Parathyroid adenoma (tissue), 2 donors: ENCODE measurements at regions not wholly inside any gene's neighbourhood (a gene's known extent, or its start where the extent isn't known, plus 50 kb on each side); places are given as distances from the start of the nearest gene placed in this dataset.

Experiments used
- H2AFZ ChIP-seq: fragments of 300-600 bp; sonication (generic); one replicate; pipeline ENCODE4 v1.7.0; 2017; ENCODE audit warnings: antibody characterized with exemption, mild to moderate bottlenecking
- H3K27ac ChIP-seq: fragments of 300-600 bp; sonication (generic); one replicate; pipeline ENCODE4 v1.7.0; 2017
- H3K27me3 ChIP-seq: fragments of 300-600 bp; sonication (generic); one replicate; pipeline ENCODE4 v1.7.0; 2017; ENCODE audit warnings: low read length; ENCODE audit not compliant: control insufficient read depth, insufficient read depth
- H3K36me3 ChIP-seq: fragments of 300-600 bp; sonication (generic); one replicate; pipeline ENCODE4 v1.7.0; 2017; ENCODE audit warnings: low read length; ENCODE audit not compliant: control insufficient read depth, insufficient read depth
- H3K4me1 ChIP-seq: fragments of 300-600 bp; sonication (generic); one replicate; pipeline ENCODE4 v1.7.0; 2017; ENCODE audit warnings: control low read depth
- H3K4me2 ChIP-seq: fragments of 300-600 bp; sonication (generic); one replicate; pipeline ENCODE4 v1.7.0; 2017; ENCODE audit warnings: low read length
- H3K4me3 ChIP-seq: fragments of 300-600 bp; sonication (generic); one replicate; pipeline ENCODE4 v1.7.0; 2017; ENCODE audit warnings: low read depth, low read length
- H3K79me2 ChIP-seq: fragments of 300-600 bp; sonication (generic); one replicate; pipeline ENCODE4 v1.7.0; 2017; ENCODE audit warnings: control low read depth
- H3K9ac ChIP-seq: fragments of 300-600 bp; sonication (generic); one replicate; pipeline ENCODE4 v1.7.0; 2017; ENCODE audit warnings: mild to moderate bottlenecking
- H3K9me3 ChIP-seq: fragments of 300-600 bp; sonication (generic); one replicate; pipeline ENCODE4 v1.7.0; 2017; ENCODE audit warnings: low read length; ENCODE audit not compliant: control insufficient read depth
- CTCF ChIP-seq: fragments of 300-600 bp; sonication (generic); IDR thresholded peaks from one replicate; pipeline ENCODE4 v1.7.0; 2017; ENCODE audit warnings: antibody characterized with exemption, mild to moderate bottlenecking
- donor health status: primary hyperparathyroidism.

- no peak overlapping the region for H3K4me2 ChIP-seq
- H3K79me2 ChIP-seq, result no peaks in the 10 kb centered on the region
- H3K9ac ChIP-seq, result no peak overlapping the region
- H3K36me3 ChIP-seq, result no peaks in the 10 kb centered on the region
- no peaks in the 10 kb centered on the region for H3K4me1 ChIP-seq
- no peak overlapping the region for H3K27ac ChIP-seq
- H3K27me3 ChIP-seq, result no peaks in the 10 kb centered on the region
- no peak overlapping the region for H3K4me3 ChIP-seq
- no peak overlapping the region for H2AFZ ChIP-seq
- TF ChIP-seq CTCF, result no peak
- no peaks in the 10 kb centered on the region for H3K9me3 ChIP-seq
These were observed 412.1 kb downstream of the KCNJ2 start for GRCh38 chr17:70581459-70581858.

- no peak overlapping the region for H3K4me3 ChIP-seq
- no peak for TF ChIP-seq CTCF
- H3K36me3 ChIP-seq, result no peaks in the 10 kb centered on the region
- no peaks in the 10 kb centered on the region for H3K79me2 ChIP-seq
- no peak overlapping the region for H3K4me2 ChIP-seq
- no peaks in the 10 kb centered on the region for H3K9me3 ChIP-seq
- H2AFZ ChIP-seq, result peak overlapping the region; percentile 30
- no peaks in the 10 kb centered on the region for H3K27me3 ChIP-seq
- H3K9ac ChIP-seq, result no peak overlapping the region
- H3K4me1 ChIP-seq, result no peaks in the 10 kb centered on the region
- no peak overlapping the region for H3K27ac ChIP-seq
These were observed 413.4 kb downstream of the KCNJ2 start for GRCh38 chr17:70582777-70583176.

GRCh38 chr17:70584255-70584654 is 414.9 kb downstream of the KCNJ2 start:
- H3K4me1 ChIP-seq, result no peaks in the 10 kb centered on the region
- H2AFZ ChIP-seq, result no peak overlapping the region
- H3K36me3 ChIP-seq, result no peaks in the 10 kb centered on the region
- H3K4me2 ChIP-seq, result no peak overlapping the region
- H3K27ac ChIP-seq, result no peak overlapping the region
- no peaks in the 10 kb centered on the region for H3K79me2 ChIP-seq
- H3K9ac ChIP-seq, result no peak overlapping the region
- H3K4me3 ChIP-seq, result no peak overlapping the region
- TF ChIP-seq CTCF, result no peak
- no peaks in the 10 kb centered on the region for H3K27me3 ChIP-seq
- H3K9me3 ChIP-seq, result no peaks in the 10 kb centered on the region

GRCh38 chr17:70588003-70588402 is 418.7 kb downstream of the KCNJ2 start:
- no peak overlapping the region for H3K27ac ChIP-seq
- no peak overlapping the region for H3K9ac ChIP-seq
- H3K9me3 ChIP-seq, result no peaks in the 10 kb centered on the region
- H3K79me2 ChIP-seq, result no peaks in the 10 kb centered on the region
- no peaks in the 10 kb centered on the region for H3K36me3 ChIP-seq
- no peaks in the 10 kb centered on the region for H3K4me1 ChIP-seq
- no peak overlapping the region for H3K4me2 ChIP-seq
- H3K27me3 ChIP-seq, result no peaks in the 10 kb centered on the region
- no peak for TF ChIP-seq CTCF
- no peak overlapping the region for H3K4me3 ChIP-seq
- H2AFZ ChIP-seq, result no peak overlapping the region

GRCh38 chr17:70597774-70598173 is 428.4 kb downstream of the KCNJ2 start:
- Histone ChIP-seq H2AFZ (no peak overlapping the region), H3K79me2 (no peaks in the 10 kb centered on the region), H3K9ac (no peak overlapping the region), H3K36me3 (no peaks in the 10 kb centered on the region), H3K4me2 (no peak overlapping the region), H3K27me3 (no peaks in the 10 kb centered on the region), H3K4me3 (no peak overlapping the region), H3K9me3 (no peaks in the 10 kb centered on the region), H3K4me1 (no peaks in the 10 kb centered on the region), H3K27ac (no peak overlapping the region)
- no peak for TF ChIP-seq CTCF
